GM21825 (cell line): ENCODE measurements at regions not wholly inside any gene's neighbourhood (a gene's known extent, or its start where the extent isn't known, plus 50 kb on each side); places are given as distances from the start of the nearest gene placed in this dataset.
"Not testable (repeated sequence)": the region's sequence is repeated elsewhere in the genome, so short reads cannot be mapped to it uniquely, and the experiment has no call there.

Experiments
- ATAC-seq: cut with Tn5 transposase; IDR thresholded peaks from one replicate; pipeline ENCODE4 v1.9.1; 2021; ENCODE audit warnings: mild to moderate bottlenecking, moderate library complexity; ENCODE audit not compliant: unreplicated experiment

DNA sequence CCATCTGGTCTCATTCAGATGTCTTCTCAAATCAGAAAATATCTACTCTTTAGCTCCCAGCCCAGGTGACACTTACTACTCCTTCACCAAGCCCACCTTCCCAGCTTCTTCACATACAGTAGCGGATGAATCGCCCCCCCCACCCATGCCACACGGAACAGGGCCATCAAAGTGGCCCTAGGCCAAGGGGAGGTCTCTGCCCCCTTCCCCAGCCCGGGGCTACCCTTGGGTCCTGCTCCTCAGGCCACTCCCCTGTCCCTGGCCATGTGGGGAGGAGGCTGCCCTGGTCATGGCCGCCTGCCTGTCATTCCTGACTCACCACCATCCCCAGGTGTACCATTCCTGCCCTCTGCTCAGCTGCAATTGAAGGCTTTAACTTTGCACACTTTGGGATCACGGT lies 142.8 kb downstream of the NECTIN1 start:
- no peak for ATAC-seq

DNA sequence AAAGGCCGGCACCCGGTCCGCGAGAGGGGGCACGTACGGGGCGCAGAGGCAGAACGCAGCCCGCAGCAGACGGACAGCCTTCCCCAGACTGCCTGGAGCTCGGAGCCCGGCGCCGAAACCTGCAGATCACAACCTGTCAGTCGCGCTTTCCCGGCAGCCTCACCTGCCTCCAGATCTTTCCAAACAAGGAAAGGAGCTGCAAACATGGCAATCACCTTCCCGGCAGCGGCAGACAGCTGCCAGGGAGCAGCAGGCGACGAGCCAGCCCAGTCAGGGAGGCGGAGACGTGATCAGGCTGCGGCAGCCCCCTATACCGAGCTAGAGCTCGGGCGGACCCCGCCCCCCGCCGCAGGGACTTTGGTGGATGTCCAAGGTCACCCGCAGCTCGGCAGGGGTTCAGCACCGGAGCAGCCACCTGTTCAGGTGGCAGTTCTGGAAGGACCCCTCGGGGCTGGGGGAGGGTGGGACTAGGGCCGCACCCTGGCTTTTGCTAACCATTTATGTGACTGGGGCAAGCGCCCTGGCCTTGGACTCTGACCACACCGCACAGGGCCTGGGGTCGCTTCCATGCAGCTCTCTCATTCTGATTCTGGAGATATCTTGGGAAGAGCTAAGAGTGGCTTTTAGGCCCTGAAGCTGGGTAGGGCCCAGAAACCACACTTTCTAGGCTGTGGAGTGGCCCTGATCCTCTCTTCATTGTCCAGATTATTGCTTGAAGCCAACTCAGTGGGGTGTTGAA lies 143.8 kb downstream of the NECTIN1 start:
- no peak for ATAC-seq

DNA sequence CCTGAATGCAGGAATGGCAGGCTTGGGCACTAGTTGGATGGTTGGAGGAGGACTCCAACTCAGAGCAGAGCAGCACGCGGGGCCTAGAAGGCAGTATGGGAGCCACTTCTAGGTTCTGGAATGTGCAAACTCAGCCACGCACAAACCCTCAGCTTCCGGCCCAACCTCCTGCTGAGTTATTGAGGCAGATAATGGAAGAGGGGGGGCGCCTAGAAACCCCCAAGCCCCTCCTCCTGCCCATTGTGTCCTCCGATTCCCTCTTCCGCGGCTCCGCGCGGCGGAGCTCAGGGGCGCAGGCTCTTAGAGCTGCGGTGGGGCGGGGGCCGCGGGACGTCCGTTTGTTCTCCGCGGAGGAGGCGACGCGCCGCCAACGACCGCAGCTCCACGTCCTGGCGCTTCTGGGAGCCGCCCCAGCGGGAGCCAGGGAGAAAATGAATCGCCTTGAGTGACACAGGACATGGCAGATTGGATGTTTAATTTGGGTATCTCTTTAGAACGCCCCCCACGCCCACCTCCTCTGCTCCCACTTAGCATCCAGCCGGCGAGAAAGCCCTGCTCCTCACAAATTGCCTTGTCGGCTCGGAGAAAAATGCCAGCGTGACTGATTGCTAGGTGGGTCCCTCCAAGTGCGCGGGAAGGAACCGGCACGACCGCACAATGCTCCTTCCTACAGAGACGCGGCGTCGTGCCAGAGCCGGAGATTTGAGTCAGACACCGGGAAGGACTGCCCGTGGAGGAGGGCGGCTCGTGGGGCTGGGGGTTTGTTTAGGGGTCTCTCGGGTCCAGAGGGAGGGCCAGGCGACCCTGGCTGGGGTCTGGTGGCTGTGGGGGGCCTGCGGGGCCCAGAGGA lies 144.6 kb downstream of the NECTIN1 start:
- ATAC-seq = no peak

DNA sequence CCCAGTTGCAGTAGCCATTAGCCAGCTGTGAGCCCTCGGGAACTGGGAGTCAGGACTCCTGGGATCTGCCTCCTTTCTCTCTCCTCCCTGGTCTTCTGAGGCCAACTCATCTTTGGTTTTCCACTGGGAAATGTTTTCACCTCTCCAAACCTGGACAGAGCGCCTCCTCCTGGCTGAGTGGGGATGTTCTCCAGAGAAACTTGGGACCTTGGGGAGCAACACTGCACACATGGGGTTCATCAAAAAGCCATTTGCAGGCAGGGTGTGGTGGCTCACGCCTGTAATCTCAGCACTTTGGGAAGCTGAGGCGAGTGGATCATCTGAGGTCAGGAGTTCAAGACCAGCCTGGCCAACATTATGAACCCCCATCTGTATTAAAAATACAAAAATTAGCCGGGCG lies 145.4 kb downstream of the NECTIN1 start:
- ATAC-seq = no peak

DNA sequence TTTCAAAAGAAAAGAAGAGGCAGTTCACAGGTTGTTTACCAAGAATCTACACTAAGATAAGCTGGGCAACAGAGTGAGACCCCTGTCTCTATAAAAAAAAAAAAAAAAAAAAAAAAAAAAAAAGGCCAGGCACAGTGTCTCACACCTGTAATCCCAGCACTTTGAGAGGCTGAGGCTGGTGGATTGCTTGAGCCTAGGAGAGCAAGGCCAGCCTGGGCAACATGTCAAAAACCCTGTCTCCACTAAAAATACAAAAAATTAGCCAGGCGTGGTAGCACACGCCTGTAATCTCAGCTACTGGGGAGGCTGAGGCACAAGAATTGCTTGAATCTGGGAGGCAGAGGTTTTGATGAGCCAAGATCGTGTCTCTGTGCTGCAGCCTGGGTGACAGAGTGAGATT lies 147.6 kb downstream of the NECTIN1 start:
- ATAC-seq = not testable (repeated sequence)

DNA sequence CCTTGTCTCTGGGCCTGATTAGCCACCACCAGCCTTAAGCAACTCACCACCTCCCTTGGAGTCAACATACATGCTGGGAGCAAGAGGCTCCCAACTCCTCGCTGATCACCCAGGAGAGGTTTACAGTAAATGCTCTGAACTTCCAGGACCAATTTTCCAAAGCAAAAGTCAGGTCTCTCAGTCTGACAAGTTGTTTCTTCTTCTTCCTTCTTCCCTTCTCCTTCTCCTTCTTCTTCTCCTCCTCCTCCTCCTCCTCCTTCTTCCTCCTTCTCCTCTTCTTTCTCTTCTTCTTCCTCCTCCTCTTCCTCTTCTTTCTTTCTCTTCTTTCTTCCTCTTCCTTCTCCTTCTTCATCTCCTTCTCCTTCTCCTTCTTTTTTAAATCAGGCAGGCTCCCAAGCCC lies 148.2 kb downstream of the NECTIN1 start:
- no peak for ATAC-seq

DNA sequence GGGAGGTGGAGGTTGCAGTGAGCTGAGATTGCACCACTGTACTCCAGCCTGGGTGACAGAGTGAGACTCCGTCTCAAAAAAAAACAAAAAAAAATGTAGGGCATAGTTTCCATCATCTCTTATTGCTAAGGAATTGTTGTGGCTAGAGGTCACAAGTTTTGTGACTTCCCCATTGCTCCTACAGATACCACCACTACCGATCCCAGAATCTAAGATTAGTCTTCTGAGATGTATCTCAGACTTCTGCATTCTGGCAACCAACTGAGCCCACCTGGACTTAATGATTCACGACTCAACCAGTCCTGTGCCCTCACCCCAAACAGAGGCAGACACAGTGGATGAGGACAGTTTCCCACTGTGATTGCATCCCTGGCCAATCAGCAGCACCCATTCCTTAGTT lies 148.9 kb downstream of the NECTIN1 start:
- no peak for ATAC-seq

DNA sequence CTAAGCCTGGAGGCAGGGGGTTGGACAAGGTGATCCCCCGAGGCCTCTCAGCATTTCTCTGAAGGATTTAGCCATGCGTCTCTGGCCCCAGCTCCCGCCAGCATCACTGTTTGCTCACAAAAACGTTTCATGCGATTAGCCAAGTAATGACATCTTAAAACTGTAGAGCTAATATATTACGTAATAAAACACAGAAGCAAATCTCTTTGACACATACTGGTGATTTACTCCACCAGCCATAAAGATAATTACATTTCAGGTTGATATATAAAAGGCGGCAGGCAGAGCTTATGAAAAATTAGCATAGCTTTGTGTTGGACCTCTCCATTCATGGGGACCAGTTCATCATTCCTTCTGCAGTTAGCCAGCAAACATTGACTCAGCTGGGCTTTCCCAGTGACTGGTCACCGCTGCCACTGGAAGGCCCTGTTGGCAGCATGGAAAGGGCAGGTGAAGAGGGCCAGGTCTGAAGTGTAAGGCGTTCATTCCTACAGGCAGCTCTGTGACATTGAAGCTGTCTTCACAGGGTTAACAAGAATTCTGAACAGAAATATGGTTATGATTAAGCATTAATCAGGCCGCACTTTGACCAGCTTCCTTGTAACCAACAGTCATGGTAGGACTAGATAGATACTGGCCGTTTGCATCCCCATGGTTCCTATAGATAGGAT lies 150.3 kb downstream of the NECTIN1 start:
- ATAC-seq = no peak

DNA sequence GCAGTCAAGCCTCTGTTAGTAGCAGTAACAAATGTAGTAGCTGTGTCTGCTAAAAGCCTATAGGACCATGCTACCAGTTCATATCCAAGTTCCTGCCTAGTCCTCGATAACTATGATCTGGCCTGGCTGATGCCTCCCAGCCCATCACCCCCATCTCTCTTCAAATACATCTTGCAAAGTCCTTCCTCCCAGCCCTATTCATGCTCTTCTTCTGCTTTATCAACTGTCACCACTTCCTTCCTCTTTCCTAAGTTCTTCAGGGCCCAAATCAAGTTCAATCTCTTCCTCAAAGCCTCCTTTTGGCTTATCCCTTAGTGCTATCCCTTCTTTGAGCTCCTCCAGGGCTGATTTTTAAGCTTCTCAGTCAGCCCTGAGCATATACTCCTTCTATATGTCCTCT lies 150.9 kb upstream of the THY1 start:
- no peak for ATAC-seq

DNA sequence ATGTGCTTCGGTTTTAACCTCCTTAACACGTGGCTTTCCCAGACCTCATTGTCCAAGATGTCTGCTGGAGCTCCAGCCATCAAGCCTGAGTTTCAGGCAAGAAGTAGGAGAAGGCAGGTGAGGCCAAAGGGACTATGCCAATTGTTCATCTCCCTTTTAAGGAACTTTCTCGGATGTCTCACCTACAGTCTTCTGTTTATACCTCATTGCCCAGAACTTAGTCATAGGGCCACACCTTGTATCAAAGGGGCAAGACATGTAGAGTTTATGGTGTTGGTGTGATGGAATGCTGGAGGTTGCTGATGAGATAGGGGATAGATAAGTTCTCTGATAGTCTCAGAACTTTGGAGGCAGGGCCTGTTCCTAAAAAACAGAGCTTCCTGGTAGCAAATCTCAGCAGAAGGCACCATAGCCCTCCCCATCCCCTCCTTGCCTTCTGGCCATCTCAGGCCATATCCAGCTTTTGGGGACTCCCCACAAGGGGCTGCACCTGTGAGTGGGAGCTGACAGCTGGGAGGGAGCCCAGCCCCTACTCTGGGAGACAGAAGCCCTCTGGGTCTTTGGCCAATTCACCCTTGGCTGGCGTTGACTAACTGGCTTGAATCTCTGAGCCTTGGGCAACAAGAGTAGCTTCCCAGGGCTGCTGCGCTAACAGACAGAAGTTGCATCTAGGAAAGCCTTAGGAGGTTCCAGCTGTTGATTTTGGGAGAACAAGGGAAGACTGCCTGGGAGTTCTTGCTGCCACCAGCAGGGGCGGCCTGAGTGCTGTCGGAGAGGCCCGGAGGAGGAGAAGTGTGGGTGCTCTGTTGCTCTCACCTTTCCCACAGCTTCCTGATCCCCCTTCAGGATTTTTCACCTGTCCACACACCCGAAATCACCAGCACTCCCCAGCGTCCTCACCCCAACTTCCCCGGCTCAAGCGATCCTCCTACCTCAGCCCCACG lies 149.8 kb upstream of the THY1 start:
- no peak for ATAC-seq

DNA sequence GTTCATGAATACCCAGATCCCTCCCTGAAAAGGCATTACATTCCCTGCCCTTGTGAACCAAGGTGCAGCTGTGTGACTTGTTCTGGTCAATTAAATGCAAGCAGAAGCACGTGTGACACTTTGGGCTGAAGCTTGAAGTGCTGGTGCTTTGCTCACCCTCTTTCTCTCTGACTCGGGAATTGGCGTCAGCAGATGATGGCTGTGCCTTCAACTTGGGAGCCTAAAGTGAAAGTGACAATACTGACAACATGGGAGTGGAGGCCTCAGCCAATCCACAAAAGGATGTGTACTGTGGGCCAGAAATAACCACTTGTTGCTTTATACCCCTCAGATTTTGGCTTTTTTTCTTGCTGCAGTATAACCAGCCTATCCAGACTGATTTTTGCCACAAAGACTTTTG lies 148.3 kb upstream of the THY1 start:
- no peak for ATAC-seq

DNA sequence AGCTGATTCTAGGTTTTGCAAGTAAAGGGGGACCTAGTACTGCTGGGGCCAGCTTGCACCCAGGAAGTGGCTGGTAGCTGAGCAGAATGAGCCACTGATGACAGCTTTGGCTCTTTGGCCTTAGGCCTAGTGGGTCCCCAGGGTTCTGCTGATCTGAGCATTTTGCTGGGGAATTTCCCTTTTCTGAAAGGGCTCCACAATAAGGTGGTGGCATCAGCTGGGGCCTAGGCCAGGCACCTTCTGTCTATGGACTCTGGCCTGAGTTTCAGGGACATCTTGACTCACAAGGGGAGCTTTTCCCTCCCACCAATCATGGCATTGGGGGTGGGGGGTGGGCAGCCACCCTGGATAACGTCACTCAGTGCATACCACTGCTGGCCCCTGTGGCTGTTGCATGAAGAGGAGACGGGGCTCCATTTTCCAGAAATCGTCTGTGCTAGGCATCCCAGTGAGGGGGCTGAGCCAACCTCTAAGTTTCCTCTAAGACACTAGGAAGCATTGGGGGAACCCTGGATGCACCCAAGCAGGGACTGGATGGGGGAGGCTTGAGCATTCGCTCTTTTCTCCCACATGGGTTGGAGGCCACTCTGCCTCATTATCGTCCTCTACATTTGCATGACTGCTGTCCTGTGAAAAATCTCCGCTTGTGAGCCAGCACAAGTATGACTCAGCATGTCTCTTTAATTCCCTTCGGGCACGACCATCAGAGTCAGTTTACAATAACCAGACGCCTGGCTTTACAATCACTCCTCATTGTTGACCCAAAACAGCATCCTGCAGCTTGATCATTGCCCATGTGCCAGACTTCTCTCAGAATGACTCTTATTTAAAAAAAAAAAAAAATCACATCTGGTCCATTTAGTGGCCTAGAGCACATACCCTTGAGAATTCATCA lies 145.0 kb upstream of the THY1 start:
- ATAC-seq = peak; percentile 67

DNA sequence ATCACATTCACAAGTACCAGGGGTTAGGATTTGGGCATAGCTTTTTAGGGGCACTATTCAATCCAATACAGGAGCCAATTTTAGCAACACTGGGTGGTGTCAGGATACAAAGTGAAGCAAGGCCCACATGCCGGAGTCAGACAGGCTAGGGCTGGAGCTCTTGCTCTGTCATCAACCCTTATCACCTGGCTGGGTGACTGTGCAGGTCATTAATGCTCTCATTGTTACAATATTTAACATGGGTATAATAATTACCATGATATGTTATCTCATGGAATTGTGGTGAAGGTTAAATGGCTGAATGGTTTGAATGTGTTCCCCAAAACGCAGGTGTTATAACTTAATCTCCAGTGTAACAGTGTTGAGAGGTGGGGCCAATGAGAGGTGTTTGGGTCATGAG lies 143.3 kb upstream of the THY1 start:
- ATAC-seq = no peak

DNA sequence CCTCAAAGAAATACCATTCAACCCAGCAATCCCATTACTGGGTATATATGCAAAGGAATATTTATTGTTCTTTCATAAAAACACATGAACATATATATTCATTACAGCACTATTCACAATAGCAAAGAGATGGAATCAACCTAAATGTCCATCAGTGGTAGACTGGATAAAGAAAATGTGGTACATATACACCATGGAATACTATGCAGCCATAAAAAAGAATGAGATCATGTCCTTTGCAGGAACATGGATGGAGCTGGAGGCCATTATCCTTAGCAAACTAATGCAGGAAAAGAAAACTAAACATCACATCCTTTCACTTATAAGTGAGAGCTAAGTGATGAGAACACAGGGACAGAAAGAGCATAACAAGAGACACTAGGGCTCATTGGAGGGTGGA lies 142.7 kb upstream of the THY1 start:
- not testable (repeated sequence) for ATAC-seq

DNA sequence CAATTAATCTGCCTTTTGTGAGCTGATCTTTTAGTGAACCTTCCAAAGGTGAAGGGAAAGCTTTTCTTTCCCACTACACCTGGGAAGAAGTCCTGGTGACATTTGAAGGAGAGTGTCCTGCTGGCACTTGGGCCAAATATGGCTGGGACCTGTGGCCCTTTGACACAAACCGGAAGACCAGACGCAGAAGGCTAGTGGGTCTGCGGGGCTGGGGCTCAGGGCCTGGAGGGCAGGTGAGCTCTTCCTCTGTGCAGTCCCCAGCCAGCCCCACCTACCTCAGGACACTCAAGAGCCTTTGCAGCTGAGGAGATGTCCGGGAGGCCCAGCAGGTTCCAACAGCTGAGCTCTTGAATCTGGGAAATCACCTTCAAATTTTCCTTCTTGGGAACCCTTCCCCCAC lies 138.0 kb upstream of the THY1 start:
- ATAC-seq = no peak

DNA sequence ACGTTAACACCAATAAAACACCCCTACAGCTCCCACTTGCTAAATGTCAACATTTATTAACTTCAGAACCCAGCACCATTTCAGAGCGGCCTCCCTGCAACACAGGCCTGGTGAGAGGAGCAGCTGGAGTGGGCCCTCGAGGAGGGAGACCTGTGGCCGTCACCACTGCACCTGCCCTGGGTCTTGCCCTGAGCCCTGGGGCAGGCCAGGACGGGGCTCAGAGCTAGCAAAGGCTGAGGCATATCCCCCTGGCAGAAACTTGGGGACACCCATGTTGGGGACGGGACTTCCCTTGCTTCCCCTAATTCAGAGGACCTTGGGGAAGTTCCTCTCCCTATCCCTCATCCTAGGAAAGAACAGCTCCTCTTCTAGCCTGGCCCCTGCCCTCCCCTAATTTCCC lies 137.3 kb upstream of the THY1 start:
- no peak for ATAC-seq

DNA sequence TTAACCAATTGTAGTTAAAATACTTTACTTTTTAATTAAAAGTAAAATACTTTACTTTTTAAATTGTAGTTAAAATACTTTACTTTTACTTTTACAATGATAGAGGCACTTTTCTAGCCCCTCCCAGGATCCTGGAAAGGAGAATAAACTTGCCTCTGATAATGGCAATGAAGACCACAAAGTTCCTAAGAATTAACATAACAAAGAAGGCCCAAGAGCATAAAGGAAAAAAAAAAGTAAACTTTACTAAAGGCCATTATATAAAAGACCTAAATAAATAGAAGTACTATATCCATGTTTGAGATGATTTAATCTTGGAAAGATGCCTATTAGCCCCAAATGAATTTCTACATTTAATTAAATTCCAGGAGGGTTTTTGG lies 129.1 kb upstream of the THY1 start:
- ATAC-seq = no peak

DNA sequence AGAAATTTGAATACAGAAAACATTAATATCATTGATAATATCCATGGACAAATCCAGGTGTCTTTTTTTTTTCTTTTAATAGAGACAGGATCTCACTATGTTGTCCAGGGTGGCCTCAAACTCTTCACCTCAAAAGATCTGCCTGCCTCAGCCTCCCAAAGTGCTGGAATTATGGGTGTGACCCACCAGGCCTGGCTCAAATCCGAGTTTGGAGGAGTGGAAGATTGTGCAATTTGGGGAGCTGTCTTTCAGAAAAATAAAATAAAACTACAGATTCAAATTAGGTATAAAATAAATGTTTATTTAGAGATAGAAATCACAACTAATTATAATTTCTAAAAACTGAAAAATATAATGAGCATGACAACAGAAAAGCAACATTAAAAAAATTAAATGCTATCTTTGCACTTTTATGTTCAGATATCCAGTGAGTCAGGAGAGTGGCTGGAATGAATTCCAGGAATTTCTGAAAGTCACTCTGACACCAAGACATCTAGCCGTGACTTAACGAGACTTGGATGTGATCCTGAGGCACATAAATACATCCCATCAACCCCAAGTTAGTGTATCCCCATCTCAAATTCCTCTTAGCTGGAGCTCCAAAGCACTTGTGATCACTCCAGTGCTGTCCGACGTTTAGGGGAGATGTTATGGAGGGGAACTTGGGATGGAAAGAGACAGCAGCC lies 128.6 kb upstream of the THY1 start:
- ATAC-seq = no peak

DNA sequence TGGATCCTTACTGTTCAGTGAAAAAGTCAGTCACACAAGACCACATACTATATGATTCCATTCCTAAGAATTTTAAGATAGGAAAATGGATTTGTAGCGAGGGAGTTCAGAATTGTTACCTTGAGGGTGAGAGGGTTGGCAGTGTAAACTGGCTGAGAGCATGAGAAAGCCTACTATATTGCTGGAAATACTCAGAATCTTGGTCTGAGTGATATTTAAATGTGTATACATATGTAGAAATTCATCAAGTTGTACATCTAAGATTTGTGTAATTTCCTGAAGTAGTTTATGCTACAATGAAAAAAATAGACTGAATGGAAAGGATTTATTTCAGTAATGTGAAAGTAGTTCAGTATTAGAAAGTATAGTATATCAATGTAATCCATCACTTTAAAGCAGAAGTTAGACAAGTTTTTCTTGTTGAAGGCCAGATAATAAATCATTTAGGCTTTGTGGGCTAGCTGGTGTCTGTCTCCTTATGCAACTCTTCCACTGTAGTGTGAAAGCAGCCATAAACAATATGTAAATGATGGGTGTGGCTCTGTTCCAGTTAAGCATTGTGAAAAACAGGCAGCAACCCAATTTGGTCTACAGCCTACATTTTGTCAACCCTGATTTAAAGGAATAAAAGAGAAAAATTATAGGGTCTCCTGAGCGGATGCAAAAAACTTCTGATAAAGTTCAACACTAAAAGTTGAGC lies 127.2 kb upstream of the THY1 start:
- ATAC-seq = no peak
